ENCODE measurements at regions not wholly inside any gene's neighbourhood (a gene's known extent, or its start where the extent isn't known, plus 50 kb on each side); places are given as distances from the start of the nearest gene placed in this dataset.
"Not testable (repeated sequence)": the region's sequence is repeated elsewhere in the genome, so short reads cannot be mapped to it uniquely, and the experiment has no call there.

DNA sequence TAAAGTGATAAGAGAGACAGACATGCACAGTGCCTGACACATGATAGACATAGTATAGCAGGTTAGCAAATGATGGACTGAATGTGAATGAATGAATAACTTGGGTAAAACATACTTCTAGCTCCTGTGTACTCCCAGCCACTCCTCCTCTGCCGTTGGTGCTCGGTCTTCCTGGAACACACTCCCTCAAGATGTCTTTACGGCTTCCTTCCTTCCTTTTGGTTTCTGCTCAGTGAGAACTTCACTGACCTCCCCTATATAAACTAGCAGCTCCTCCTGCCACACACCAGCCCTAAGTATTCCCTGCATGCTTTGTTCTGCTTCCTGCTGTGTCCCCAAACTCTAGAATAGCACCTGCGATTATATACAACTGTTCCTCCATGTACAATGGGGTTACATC lies 50.2 kb downstream of the RAD54L2 start:
- DNase-seq, result no peak

DNA sequence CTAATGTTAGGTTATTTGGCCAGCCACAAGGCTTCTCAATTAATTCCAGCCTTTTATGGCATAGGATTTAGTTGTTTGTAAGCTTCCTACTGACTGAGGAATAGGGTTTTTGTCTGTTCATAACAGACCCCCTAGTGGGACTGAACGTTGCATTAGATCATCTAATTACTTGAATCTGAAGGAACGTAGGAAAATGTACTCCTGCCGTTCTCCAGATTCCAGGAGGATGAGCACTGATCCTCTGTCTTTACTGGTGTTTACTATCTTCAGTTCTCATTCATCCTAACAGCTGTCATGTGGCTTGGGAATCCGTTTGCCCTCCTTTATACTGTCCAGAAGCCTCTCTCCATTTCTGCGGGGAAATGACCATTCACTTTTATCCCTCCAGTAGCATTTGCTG lies 52.7 kb downstream of the RAD54L2 start:
- DNase-seq, result no peak

DNA sequence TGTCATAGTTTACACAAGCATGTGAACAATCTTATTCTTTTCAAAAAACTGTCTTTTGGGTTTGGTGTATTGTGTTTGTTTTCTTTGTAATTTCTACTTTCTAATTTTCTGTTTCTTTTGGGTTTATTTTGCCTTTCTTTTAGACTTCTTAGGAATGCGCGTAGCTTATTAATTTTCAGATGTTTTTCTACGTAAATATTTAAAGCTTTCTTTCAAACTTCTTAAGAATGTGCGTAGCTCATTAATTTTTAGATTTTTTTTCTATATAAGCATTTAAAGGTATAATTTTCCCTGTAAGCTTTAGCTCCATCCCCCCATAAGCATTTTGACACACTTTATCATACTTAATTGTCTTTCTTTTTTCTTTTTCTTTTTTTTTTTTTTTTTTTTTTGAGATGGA lies 55.2 kb downstream of the RAD54L2 start:
- no peak for DNase-seq

DNA sequence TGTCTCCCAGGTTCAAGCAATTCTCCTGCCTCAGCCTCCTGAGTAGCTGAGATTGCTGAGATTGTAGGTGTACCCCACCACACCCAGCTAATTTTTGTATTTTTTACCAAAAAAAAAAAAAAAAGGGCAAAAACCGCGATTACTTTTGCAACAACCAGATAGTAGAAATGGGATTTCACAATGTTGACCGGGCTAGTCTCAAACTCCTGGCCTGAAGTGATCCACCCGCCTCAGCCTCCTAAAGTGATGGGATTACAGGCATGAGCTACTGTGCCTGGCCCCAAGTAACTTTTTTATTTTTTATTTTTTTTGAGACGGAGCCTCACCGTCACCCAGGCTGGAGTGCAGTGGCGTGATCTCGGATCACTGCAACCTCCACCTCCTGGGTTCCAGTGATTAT lies 61.1 kb downstream of the RAD54L2 start:
- not testable (repeated sequence) for DNase-seq

DNA sequence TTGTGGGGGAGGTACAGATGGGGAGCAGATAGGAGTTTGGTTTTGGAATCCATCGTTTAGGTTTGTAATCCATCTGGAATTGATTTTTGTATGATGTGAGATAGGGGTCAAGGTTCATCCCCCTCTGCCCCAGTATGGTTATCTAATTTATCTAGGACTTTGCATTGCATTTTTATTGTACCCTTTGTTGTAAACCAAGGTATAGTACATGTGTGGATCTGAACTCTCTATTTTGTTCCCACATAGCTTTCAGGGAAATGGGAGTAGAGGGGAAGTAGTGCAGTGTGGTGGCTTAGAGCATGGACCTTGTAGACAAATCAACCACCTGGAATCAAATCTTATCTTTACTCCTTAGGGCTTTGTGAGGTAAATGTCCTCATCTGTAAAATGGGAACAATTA lies 65.7 kb downstream of the RAD54L2 start:
- DNase-seq, result no peak

DNA sequence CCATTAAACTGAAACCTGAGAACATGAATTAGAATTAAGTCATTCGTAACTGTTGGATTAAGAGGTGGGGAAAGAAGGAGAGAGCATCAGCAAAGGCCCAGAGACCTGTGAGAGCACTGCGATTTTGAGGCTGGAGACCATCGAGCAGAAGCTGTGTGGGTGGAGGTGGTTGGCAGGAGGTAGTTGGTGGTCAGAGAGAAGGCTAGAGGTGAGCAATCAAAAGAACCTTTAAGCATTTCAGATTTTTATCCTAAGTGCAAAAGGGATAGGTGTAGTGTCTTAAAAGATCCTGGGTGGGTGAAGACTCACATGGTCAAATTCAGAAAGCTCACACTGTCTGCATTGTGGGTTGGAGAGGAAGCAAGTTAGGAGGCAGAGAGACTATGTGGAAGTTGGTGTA lies 65.1 kb upstream of the TEX264 start:
- DNase-seq, result no peak

DNA sequence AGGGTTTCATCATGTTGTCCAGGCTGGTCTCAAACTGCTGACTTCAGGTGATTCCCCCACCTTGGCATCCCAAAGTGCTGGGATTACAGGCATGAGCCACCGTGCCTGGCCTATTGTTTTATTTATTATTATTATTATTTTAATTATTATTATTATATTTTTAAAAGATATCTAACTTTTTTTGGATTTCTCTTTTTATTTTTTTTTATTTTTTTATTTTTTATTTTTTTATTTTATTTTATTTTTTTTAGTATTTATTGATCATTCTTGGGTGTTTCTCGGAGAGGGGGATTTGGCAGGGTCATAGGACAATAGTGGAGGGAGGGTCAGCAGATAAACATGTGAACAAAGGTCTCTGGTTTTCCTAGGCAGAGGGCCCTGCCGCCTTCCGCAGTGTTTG lies 64.2 kb upstream of the TEX264 start:
- not testable (repeated sequence) for DNase-seq

DNA sequence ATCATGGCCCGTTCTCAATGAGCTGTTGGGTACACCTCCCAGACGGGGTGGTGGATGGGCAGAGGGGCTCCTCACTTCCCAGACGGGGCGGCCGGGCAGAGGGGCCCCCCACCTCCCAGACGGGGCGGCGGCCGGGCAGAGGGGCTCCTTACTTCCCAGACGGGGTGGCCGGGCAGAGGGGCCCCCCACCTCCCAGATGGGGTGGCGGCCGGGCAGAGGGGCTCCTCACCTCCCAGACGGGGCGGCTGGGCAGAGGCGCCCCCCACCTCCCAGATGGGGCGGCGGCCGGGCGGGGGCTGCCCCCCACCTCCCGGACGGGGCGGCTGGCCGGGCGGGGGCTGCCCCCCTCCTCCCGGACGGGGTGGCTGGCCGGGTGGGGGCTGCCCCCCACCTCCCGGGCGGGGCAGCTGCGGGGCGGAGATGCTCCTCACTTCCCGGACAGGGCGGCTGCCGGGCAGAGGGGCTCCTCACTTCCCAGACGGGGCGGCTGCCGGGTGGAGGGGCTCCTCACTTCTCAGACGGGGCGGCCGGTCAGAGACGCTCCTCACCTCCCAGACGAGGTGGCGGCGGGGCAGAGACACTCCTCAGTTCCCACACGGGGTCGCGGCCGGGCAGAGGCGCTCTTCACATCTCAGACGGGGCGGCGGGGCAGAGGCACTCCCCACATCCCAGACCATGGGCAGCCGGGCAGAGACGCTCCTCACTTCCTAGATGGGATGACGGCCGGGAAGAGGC lies 63.3 kb upstream of the TEX264 start:
- DNase-seq, result not testable (repeated sequence)

DNA sequence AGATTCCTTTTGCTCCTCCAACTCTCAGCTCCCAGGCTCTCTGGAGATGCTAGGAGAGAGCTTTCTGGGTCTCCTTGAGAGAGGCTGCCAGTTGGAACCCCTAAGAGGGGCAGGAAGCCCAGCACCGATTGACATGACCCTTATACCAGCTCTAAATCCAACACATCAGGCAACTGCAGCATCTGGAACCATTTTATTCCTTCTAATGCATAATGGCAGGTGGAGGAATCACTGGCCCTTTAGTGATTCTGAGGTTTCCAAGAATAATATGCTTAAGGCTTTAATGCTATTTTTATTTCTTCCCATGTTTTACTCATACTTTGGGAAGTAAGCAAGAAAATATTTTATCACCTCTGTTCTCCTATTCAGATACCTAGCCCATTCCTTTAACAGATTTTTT lies 60.3 kb upstream of the TEX264 start:
- DNase-seq, result no peak

DNA sequence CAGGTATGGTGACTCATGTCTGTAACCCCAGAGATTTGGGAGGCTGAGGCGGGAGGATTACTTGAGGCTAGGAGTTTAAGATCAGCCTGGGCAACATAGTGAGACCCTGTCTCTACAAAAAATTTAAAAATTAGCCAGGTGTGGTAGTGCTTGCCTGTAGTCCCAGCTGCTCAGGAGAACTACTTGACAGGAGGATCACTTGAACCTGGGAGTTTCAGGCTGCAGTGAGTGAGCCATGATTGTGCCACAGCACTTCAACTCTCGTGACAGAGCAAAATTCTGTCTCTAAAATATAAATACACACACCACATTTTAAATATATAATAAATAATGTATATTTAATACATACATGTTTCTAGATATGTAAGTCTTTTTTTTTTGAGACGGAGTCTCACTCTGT lies 53.5 kb upstream of the TEX264 start:
- no peak for DNase-seq

DNA sequence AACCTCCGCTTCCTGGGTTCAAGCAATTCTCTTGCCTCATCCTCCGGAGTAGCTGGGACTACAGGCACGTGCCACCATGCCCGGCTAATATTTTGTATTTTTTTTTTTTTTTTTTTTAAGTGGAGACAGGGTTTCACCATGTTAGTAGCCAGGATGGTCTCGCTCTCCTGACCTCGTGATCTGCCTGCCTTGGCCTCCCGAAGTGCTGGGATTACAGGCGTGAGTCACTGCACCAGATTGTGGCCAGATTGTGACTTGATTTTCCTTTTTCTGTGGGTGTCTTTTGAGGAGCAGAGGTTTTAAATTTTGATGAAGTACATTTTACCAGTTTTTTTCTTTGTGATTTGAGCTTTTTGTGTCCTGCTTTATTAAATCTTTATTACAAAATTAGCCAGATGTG lies 53.0 kb upstream of the TEX264 start:
- DNase-seq, result not testable (repeated sequence)

DNA sequence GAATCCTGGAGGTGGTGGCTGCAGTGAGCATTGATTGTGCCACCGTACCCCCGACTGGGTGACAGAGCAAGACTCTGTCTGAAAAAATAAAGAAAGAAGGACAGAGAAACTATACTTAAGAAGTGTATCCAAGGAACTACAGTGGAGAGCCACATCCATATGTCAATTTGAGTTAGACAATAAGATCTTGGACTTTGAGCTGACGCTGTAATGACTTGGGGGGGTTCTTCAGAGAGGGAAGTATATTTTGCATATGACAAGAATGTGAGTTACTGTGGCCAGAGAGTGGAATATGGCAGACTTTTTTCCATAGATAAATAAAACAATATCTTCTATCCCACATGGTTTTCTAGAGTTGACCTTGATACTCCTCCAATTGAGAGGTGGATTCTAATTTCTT lies 52.6 kb upstream of the TEX264 start:
- no peak for DNase-seq

DNA sequence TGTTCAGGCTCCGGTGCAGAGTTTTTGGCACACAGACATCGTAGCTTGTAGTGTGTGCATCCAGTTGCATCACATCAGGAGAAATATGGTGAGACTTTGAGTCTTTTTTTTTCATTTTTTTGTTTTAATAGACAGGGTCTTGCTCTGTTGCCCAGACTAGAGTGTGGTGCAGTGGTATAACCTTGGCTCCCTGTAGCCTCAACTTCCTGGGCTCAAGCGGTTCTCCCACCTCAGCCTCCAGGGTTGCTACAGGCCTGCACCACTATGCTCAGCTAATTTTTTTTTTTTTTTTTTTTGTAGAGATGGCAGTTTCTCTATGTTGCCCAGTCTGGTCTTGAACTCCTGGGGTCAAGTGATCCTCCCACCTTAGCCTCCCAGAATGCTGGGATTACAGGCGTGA lies 51.1 kb upstream of the TEX264 start:
- no peak for DNase-seq

DNA sequence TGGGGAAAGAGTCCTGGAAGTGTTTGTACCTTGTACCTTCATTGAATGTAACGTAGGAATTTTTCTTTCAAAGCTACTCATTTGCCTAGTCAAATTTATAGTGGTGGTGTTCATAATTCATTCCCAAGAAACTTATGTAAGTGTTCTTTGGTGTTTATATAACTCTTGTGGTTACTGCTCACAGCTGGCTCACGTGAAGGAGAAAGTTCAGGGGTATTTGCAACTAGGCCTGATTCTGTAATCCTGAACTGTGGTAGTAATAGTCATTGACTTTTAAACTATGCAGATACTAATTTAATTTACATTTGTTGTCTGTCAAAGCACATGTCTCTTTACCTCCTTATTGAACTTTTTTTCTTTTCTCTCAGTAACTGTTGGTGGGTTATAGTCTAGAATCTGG lies 50.5 kb upstream of the TEX264 start:
- DNase-seq, result no peak

DNA sequence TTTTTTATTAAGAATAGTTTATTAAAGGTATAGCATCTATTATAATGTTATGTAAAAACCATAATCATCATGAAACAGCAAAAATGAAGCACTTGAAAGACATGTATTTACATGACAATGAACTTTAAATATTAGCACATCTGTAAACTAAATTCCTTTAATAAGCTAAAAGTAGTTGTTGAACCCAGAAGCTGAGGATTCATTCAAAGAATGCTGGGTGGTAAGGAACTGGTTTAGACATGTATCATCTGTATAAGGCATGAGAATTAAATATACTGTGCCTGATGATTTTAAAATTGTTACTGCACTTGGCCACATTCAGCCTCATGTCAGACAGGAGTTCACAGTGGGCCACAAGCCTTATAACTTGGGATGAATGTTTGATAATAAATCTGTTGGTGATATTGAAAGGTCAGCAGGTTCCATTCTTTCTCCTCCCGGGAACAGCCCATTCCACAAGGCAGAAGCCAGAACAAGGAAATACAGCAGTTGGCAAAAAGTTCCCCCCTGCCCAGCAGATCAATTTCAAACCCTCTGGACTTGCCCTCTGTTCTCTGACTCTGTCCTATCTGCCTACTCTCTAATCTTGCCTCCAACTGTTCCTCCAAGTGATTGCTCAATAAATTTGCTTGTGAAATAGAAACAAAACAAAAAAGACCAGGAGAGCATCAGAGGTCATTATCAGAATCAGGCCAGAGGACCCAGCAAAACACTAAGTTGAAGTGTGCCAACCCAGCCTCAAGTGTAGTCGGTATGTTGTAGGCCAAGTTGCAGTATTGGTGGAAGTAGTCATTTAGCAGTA lies 49.8 kb upstream of the TEX264 start:
- peak; percentile 66 for DNase-seq
